Natural killer cell (primary cell): ENCODE measurements at regions not wholly inside any gene's neighbourhood (a gene's known extent, or its start where the extent isn't known, plus 50 kb on each side); places are given as distances from the start of the nearest gene placed in this dataset.
"Not testable (repeated sequence)": the region's sequence is repeated elsewhere in the genome, so short reads cannot be mapped to it uniquely, and the experiment has no call there.

ENCODE experiments used
- ATAC-seq, 3 donors: fragments of 150-1000 bp in 2 of 3; fragments of 200-7000 bp in 1 of 3; cut with Tn5 transposase; 1 replicate in 1 of 3; 2 replicates in 2 of 3; pipeline ENCODE4 v1.10.0; 2021; ENCODE audit warnings: mild to moderate bottlenecking in 2 of 3, moderate library complexity in 2 of 3
- DNase-seq, 2 donors: peaks; one replicate each; pipeline versions ENCODE4 v3.0.0 to v3.0.0-alpha.2; 2013 to 2021; ENCODE audit warnings: mixed read lengths in 1 of 2
- H3K27ac ChIP-seq: one replicate; pipeline ENCODE4 v1.5.1; 2013; ENCODE audit warnings: mild to moderate bottlenecking, low read length
- H3K27me3 ChIP-seq: one replicate; pipeline ENCODE4 v1.6.1; 2013; ENCODE audit warnings: low read length; ENCODE audit not compliant: control insufficient read depth, insufficient read depth
- H3K36me3 ChIP-seq: one replicate; pipeline ENCODE4 v1.6.1; 2013; ENCODE audit warnings: low read length; ENCODE audit not compliant: control insufficient read depth, insufficient read depth
- H3K4me1 ChIP-seq: one replicate; pipeline ENCODE4 v1.6.1; 2013; ENCODE audit warnings: low read length; ENCODE audit not compliant: control insufficient read depth, insufficient read depth
- H3K4me3 ChIP-seq: one replicate; pipeline ENCODE4 v1.5.1; 2013; ENCODE audit warnings: low read length
- H3K9me3 ChIP-seq: one replicate; pipeline ENCODE4 v1.6.1; 2013; ENCODE audit warnings: low read length; ENCODE audit not compliant: control insufficient read depth, insufficient read depth
- H3K27ac Mint-ChIP-seq, 2 donors: one replicate each; pipeline ENCODE4 v1.8.0; 2022; ENCODE audit warnings: mild to moderate bottlenecking in 2 of 2, mixed read lengths in 2 of 2, moderate library complexity in 1 of 2
- H3K27me3 Mint-ChIP-seq, 2 donors: one replicate each; pipeline ENCODE4 v1.8.0; 2022; ENCODE audit warnings: low read depth in 2 of 2, mixed read lengths in 2 of 2
- H3K36me3 Mint-ChIP-seq: one replicate; pipeline ENCODE4 v1.8.0; 2022; ENCODE audit warnings: mixed read lengths
- H3K4me1 Mint-ChIP-seq, 2 donors: one replicate each; pipeline ENCODE4 v1.8.0; 2022; ENCODE audit warnings: mixed read lengths in 2 of 2
- H3K4me3 Mint-ChIP-seq: one replicate; pipeline ENCODE4 v1.8.0; 2022; ENCODE audit warnings: mild to moderate bottlenecking, moderate library complexity, mixed read lengths
- H3K9me3 Mint-ChIP-seq, 2 donors: one replicate each; pipeline ENCODE4 v1.8.0; 2022; ENCODE audit warnings: mixed read lengths in 2 of 2
- CTCF ChIP-seq: fragments of 200-600 bp; IDR thresholded peaks from one replicate; pipeline ENCODE4 v1.8.0; 2022; ENCODE audit warnings: antibody characterized with exemption
- WGBS: methylation state at CpG from one replicate; pipeline ENCODE4 v1.1.7; 2013; ENCODE audit warnings: missing lambda C conversion rate; ENCODE audit not compliant: insufficient coverage; 5-methylcytosine and 5-hydroxymethylcytosine counted together
- intact Hi-C: fragments of 100-400 bp; cut with micrococcal nuclease; formaldehyde crosslinking; loops from one replicate; pipeline ENCODE4 v1.14.2; 2022

DNA sequence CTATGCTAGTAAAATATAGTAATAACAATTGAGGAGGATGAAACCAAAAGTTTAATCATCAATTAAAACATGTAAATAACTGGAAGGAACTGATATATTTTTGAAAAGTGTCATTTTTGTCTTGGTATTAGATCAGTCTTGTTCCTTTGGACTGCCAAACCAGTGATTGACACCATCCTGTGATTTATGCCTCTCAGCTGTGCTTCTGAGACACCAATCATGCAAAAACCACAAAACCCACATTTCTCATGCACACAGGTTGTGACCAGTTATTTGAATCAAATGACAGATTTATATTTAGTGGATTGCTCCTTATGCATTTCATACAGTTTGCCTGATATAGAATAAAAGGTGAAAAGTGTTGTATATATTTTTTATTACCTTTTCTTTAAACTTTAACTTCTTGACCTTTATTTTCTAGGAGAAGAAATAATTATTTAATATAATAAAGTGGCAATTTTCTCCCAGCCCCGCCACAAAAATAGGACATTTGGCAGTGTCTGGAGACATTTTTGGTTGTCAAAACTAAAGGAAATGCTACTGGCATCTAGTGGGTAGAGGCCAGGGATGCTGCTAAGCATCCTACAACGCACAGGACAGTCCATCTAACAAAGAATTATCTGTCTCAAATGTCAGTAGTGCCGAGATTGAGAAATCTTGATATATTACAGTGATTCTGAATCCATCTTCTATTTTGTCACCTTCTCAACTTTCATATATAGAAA, 383.6 kb downstream of the BCKDHB start:
- H3K9me3 ChIP-seq, result no peaks in the 10 kb centered on the region

GRCh38 chr6:80488190-80488589, 381.7 kb downstream of the BCKDHB start:
- Mint-ChIP-seq H3K9me3 (peaks cover 2% of the 10 kb centered on the region in 2 donors), H3K27ac (no peak overlapping the region), H3K4me1 (no peaks in the 10 kb centered on the region), H3K27me3 (no peaks in the 10 kb centered on the region), H3K4me3 (no peak overlapping the region), H3K36me3 (no peaks in the 10 kb centered on the region)
- no peak for ATAC-seq
- DNase-seq, result no peak
- no peaks in the 10 kb centered on the region for H3K27me3 ChIP-seq
- H3K27ac ChIP-seq, result no peak overlapping the region
- H3K36me3 ChIP-seq, result no peaks in the 10 kb centered on the region
- no peak overlapping the region for H3K4me3 ChIP-seq
- no peak for TF ChIP-seq CTCF
- no peaks in the 10 kb centered on the region for H3K9me3 ChIP-seq
- intact Hi-C loops, result no loop called here
- H3K4me1 ChIP-seq, result no peaks in the 10 kb centered on the region
- WGBS, result 77% methylated on average over 2 of the region's 2 CpGs

More for the DNA sequence above, 383.6 kb downstream of the BCKDHB start:
- H3K4me1 Mint-ChIP-seq, result no peaks in the 10 kb centered on the region
- no peak for TF ChIP-seq CTCF
- Histone ChIP-seq H3K4me3 (no peak overlapping the region), H3K27me3 (no peaks in the 10 kb centered on the region), H3K36me3 (no peaks in the 10 kb centered on the region), H3K4me1 (no peaks in the 10 kb centered on the region), H3K27ac (no peak overlapping the region)
- intact Hi-C loops, result no loop called here
- peaks cover 0 to under 1% of the 10 kb centered on the region in 2 donors for H3K9me3 Mint-ChIP-seq
- no peak overlapping the region for H3K4me3 Mint-ChIP-seq
- H3K36me3 Mint-ChIP-seq, result no peaks in the 10 kb centered on the region
- H3K27me3 Mint-ChIP-seq, result no peaks in the 10 kb centered on the region
- WGBS, result 79% methylated on average over 2 of the region's 3 CpGs
- ATAC-seq (no peak), DNase-seq (no peak)
- H3K27ac Mint-ChIP-seq, result no peak overlapping the region

DNA sequence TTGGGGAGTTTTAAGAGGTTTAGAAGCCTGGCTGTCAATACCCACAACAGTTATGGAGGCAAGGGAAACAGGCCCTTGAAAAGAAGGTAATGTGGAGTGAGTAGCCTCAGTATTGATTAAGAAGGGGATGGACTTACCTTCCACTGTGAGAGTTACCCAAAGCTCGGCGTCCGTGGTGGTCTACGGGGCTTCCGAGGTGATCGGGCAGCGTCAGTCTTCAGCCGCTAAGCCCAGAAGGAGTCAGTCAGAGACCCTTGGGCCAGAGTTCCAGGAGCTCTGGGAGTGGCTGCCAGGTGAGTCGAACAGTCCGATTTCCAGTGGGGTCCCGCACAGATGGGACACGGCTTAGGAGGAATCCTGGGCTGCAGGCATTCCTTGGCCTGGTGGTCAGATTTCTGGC, 379.0 kb downstream of the BCKDHB start:
- WGBS, result 98% methylated on average over 11 of the region's 12 CpGs
- H3K4me1 Mint-ChIP-seq, H3K27me3 Mint-ChIP-seq, H3K36me3 ChIP-seq, H3K36me3 Mint-ChIP-seq, H3K4me1 ChIP-seq, intact Hi-C loops, H3K27ac ChIP-seq, H3K9me3 ChIP-seq, DNase-seq, H3K4me3 ChIP-seq, H3K4me3 Mint-ChIP-seq, H3K27ac Mint-ChIP-seq, H3K27me3 ChIP-seq, H3K9me3 Mint-ChIP-seq, ATAC-seq: not testable (repeated sequence)

GRCh38 chr6:80482056-80482455, 375.6 kb downstream of the BCKDHB start:
- no peaks in the 10 kb centered on the region for H3K4me1 ChIP-seq
- TF ChIP-seq CTCF, result no peak
- no peak overlapping the region for H3K4me3 Mint-ChIP-seq

More at GRCh38 chr6:80482056-80482455, 375.6 kb downstream of the BCKDHB start:
- intact Hi-C loops, result no loop called here
- Histone ChIP-seq H3K27ac (no peak overlapping the region), H3K27me3 (no peaks in the 10 kb centered on the region), H3K36me3 (no peaks in the 10 kb centered on the region), H3K4me3 (no peak overlapping the region), H3K9me3 (no peaks in the 10 kb centered on the region)
- Mint-ChIP-seq H3K4me1 (no peaks in the 10 kb centered on the region), H3K36me3 (no peaks in the 10 kb centered on the region), H3K9me3 (peaks cover 2 to 4% of the 10 kb centered on the region in 2 donors), H3K27ac (no peak overlapping the region), H3K27me3 (no peaks in the 10 kb centered on the region)
- ATAC-seq (no peak), DNase-seq (no peak)
- WGBS, result 93% methylated on average over 3 of the region's 3 CpGs
